Omental fat pad (tissue), 3 donors: ENCODE measurements at regions not wholly inside any gene's neighbourhood (a gene's known extent, or its start where the extent isn't known, plus 50 kb on each side); places are given as distances from the start of the nearest gene placed in this dataset.

ENCODE experiments used
- ATAC-seq: fragments of 150-250 bp; one replicate; pipeline ENCODE4 v1.9.1; 2016; ENCODE audit warnings: mild to moderate bottlenecking, moderate library complexity; ENCODE audit not compliant: low FRiP score
- DNase-seq: peaks from one replicate; pipeline ENCODE4 v3.0.0-alpha.2; 2019; ENCODE audit warnings: low spot score
- CTCF ChIP-seq, 3 donors: fragments of 450-650 bp; IDR thresholded peaks; one replicate each; pipeline ENCODE4 v1.5.1; 2016 to 2017; ENCODE audit warnings: antibody characterized with exemption in 3 of 3, mild to moderate bottlenecking in 3 of 3, moderate library complexity in 2 of 3

GRCh38 chr4:19417256-19417655, 834.4 kb upstream of the SLIT2 start:
- ATAC-seq (no peak), DNase-seq (no peak)
- no peak for TF ChIP-seq CTCF (IDR thresholded peaks at IDR 0.05)

- no peak for ATAC-seq
- TF ChIP-seq CTCF (IDR thresholded peaks at IDR 0.05), result no peak
- no peak for DNase-seq
Observed at GRCh38 chr4:19416146-19416545, 835.6 kb upstream of the SLIT2 start.

- ATAC-seq (no peak), DNase-seq (no peak)
- no peak for TF ChIP-seq CTCF (IDR thresholded peaks at IDR 0.05)
Observed at GRCh38 chr4:19408490-19408889, 843.2 kb upstream of the SLIT2 start.

GRCh38 chr4:19406789-19407188, 844.9 kb upstream of the SLIT2 start:
- ATAC-seq (no peak), DNase-seq (no peak)
- TF ChIP-seq CTCF (IDR thresholded peaks at IDR 0.05), result no peak

- TF ChIP-seq CTCF (IDR thresholded peaks at IDR 0.05), result no peak
- no peak for ATAC-seq
- no peak for DNase-seq
Observed at GRCh38 chr4:19403786-19404370, 847.8 kb upstream of the SLIT2 start.

- DNase-seq (no peak), ATAC-seq (no peak)
- TF ChIP-seq CTCF (IDR thresholded peaks at IDR 0.05), result no peak
Observed at GRCh38 chr4:19402581-19403065, 849.1 kb upstream of the SLIT2 start.

GRCh38 chr4:19401301-19402080, 850.2 kb upstream of the SLIT2 start:
- no peak for ATAC-seq

More at GRCh38 chr4:19401301-19402080, 850.2 kb upstream of the SLIT2 start:
- no peak for DNase-seq
- TF ChIP-seq CTCF (IDR thresholded peaks at IDR 0.05), result no peak
